ENCODE measurements at regions not wholly inside any gene's neighbourhood (a gene's known extent, or its start where the extent isn't known, plus 50 kb on each side); places are given as distances from the start of the nearest gene placed in this dataset.

DNA sequence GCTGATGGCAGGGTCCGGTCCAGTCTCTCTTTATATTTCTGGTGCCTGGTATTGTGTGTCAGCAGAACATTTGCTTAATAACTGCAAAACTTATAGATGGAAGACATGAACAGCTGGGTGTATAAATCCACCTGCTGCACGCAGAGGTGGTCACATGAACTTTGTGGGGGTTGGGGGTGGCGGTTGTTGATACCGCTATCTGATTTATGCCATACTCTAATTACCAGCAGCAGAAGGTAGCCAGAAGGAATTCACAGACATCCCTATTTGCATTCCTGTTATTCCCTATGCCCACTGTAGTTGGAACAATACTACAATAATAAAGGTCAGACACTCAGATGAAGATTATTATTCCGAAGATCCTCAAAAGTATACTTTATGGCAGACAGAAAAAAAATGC, 121.6 kb upstream of the PUDP start:
- Histone ChIP-seq H2AK5ac (ENCODE audit: low read length, severe bottlenecking) (no peak overlapping the region), H3K4me1 (ENCODE audit: control insufficient read depth, insufficient read depth, low read depth, low read length) (no peaks in the 10 kb centered on the region), H2BK12ac (ENCODE audit: low read length in 2 of 2) (no peak overlapping the region), H3K23ac (ENCODE audit: low read length in 2 of 2) (no peak overlapping the region), H2AFZ (ENCODE audit: low read depth, low read length) (no peak overlapping the region), H2BK5ac (ENCODE audit: low read depth, low read length, poor library complexity, severe bottlenecking) (no peak overlapping the region), H3K27me3 (ENCODE audit: control insufficient read depth in 1 of 2, insufficient read depth in 1 of 2, low read length in 2 of 2) (no peaks in the 10 kb centered on the region), H3K14ac (ENCODE audit: low read length in 2 of 2) (no peak overlapping the region), H3K36me3 (ENCODE audit: control insufficient read depth in 1 of 2, insufficient read depth in 2 of 2, low read depth in 1 of 2, low read length in 2 of 2) (no peaks in the 10 kb centered on the region), H2BK120ac (ENCODE audit: low read depth, low read length) (no peak overlapping the region), H3K4ac (ENCODE audit: low read depth in 1 of 2, low read length in 2 of 2) (no peak overlapping the region), H3K4me3 (ENCODE audit: insufficient read depth in 1 of 2, low read depth in 1 of 2, low read length in 2 of 2) (no peak overlapping the region), H3K9ac (ENCODE audit: low read length) (no peak overlapping the region), H3K18ac (ENCODE audit: low read depth in 1 of 2, low read length in 2 of 2) (no peak overlapping the region), H3K79me1 (replicated peaks; ENCODE audit: low read length, poor library complexity, severe bottlenecking) (no peaks in the 10 kb centered on the region), H3K9me3 (ENCODE audit: control insufficient read depth, low read length) (no peaks in the 10 kb centered on the region), H3K4me2 (ENCODE audit: low read length, poor library complexity, severe bottlenecking) (no peak overlapping the region), H2BK15ac (ENCODE audit: low read depth, poor library complexity, severe bottlenecking) (no peak overlapping the region), H4K8ac (ENCODE audit: low read length) (no peak overlapping the region), H4K91ac (ENCODE audit: low read length) (no peak overlapping the region), H3K27ac (ENCODE audit: low read length, poor library complexity, severe bottlenecking) (no peak overlapping the region)
- DNase-seq: no peak
- WGBS: 83% methylated on average over 2 of the region's 5 CpGs

DNA sequence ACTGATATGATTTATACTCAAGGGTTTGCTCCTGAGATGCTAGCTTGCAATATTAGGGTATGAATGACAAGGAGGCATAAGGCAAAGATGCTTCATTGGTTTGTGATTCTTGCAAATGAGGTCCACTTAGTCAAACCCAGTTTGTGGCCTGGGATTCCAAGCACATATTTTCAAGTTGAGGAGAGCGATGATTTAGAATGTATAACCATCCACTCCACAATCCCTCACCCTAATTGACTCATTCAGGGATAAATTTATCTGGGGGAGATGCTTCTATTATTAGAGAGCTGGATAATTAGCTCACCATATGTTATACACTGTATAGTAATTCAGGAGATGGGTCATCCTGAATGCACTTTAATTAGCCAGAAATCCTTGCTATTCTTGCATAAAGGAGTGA, 118.3 kb upstream of the PUDP start:
- no peak overlapping the region for H3K4me3 ChIP-seq (ENCODE audit: insufficient read depth in 1 of 2, low read depth in 1 of 2, low read length in 2 of 2)
- H3K4ac ChIP-seq (ENCODE audit: low read depth in 1 of 2, low read length in 2 of 2): no peak overlapping the region
- no peak overlapping the region for H2BK120ac ChIP-seq (ENCODE audit: low read depth, low read length)
- H2AFZ ChIP-seq (ENCODE audit: low read depth, low read length): no peak overlapping the region
- no peak overlapping the region for H3K14ac ChIP-seq (ENCODE audit: low read length in 2 of 2)
- no peak overlapping the region for H3K9ac ChIP-seq (ENCODE audit: low read length)
- WGBS: no CpG with 5 or more reads among the region's 1 CpG
- no peak overlapping the region for H4K8ac ChIP-seq (ENCODE audit: low read length)
- H2AK5ac ChIP-seq (ENCODE audit: low read length, severe bottlenecking): no peak overlapping the region
- no peaks in the 10 kb centered on the region for H3K27me3 ChIP-seq (ENCODE audit: control insufficient read depth in 1 of 2, insufficient read depth in 1 of 2, low read length in 2 of 2)
- H3K4me2 ChIP-seq (ENCODE audit: low read length, poor library complexity, severe bottlenecking): no peak overlapping the region
- H2BK5ac ChIP-seq (ENCODE audit: low read depth, low read length, poor library complexity, severe bottlenecking): no peak overlapping the region
- H3K9me3 ChIP-seq (ENCODE audit: control insufficient read depth, low read length): no peaks in the 10 kb centered on the region
- no peak overlapping the region for H3K27ac ChIP-seq (ENCODE audit: low read length, poor library complexity, severe bottlenecking)
- DNase-seq: no peak
- H3K4me1 ChIP-seq (ENCODE audit: control insufficient read depth, insufficient read depth, low read depth, low read length): no peaks in the 10 kb centered on the region
- H3K79me1 ChIP-seq (replicated peaks; ENCODE audit: low read length, poor library complexity, severe bottlenecking): no peaks in the 10 kb centered on the region
- no peak overlapping the region for H3K18ac ChIP-seq (ENCODE audit: low read depth in 1 of 2, low read length in 2 of 2)
- no peak overlapping the region for H2BK12ac ChIP-seq (ENCODE audit: low read length in 2 of 2)
- H4K91ac ChIP-seq (ENCODE audit: low read length): no peak overlapping the region
- no peak overlapping the region for H3K23ac ChIP-seq (ENCODE audit: low read length in 2 of 2)
- H2BK15ac ChIP-seq (ENCODE audit: low read depth, poor library complexity, severe bottlenecking): no peak overlapping the region
- H3K36me3 ChIP-seq (ENCODE audit: control insufficient read depth in 1 of 2, insufficient read depth in 2 of 2, low read depth in 1 of 2, low read length in 2 of 2): peaks cover 0 to 4% of the 10 kb centered on the region in 2 experiments

DNA sequence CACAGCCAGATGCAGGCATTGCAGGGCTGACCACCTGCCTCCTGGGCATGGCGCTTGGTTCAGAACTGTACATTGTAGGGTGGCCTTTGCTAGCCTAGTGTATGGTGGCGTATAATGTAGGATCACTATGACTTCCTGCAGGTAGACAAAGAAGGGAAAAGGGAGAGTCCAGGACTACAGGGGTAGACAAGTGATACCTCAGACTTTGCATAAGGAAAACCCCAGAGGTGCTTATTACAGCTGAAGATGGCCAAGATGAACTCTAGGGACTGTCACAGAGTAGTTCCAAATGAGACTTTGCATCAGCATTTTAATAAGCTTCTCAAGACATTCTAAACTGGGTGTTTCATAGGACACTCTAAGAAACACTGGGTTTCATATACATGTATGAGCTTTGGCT, 116.4 kb upstream of the PUDP start:
- no peak overlapping the region for H2AK5ac ChIP-seq (ENCODE audit: low read length, severe bottlenecking)
- H2BK12ac ChIP-seq (ENCODE audit: low read length in 2 of 2): no peak overlapping the region
- H3K14ac ChIP-seq (ENCODE audit: low read length in 2 of 2): no peak overlapping the region
- no peak overlapping the region for H2BK15ac ChIP-seq (ENCODE audit: low read depth, poor library complexity, severe bottlenecking)
- no peak overlapping the region for H2BK120ac ChIP-seq (ENCODE audit: low read depth, low read length)
- H3K18ac ChIP-seq (ENCODE audit: low read depth in 1 of 2, low read length in 2 of 2): no peak overlapping the region
- peaks cover 0 to 6% of the 10 kb centered on the region in 2 experiments for H3K36me3 ChIP-seq (ENCODE audit: control insufficient read depth in 1 of 2, insufficient read depth in 2 of 2, low read depth in 1 of 2, low read length in 2 of 2)
- H3K27me3 ChIP-seq (ENCODE audit: control insufficient read depth in 1 of 2, insufficient read depth in 1 of 2, low read length in 2 of 2): no peaks in the 10 kb centered on the region
- no peak overlapping the region for H2AFZ ChIP-seq (ENCODE audit: low read depth, low read length)
- H3K4me2 ChIP-seq (ENCODE audit: low read length, poor library complexity, severe bottlenecking): no peak overlapping the region
- no peak overlapping the region for H3K4me3 ChIP-seq (ENCODE audit: insufficient read depth in 1 of 2, low read depth in 1 of 2, low read length in 2 of 2)
- H3K4me1 ChIP-seq (ENCODE audit: control insufficient read depth, insufficient read depth, low read depth, low read length): no peaks in the 10 kb centered on the region
- H3K9me3 ChIP-seq (ENCODE audit: control insufficient read depth, low read length): no peaks in the 10 kb centered on the region
- H2BK5ac ChIP-seq (ENCODE audit: low read depth, low read length, poor library complexity, severe bottlenecking): no peak overlapping the region
- H3K79me1 ChIP-seq (replicated peaks; ENCODE audit: low read length, poor library complexity, severe bottlenecking): no peaks in the 10 kb centered on the region
- H3K23ac ChIP-seq (ENCODE audit: low read length in 2 of 2): no peak overlapping the region
- H3K4ac ChIP-seq (ENCODE audit: low read depth in 1 of 2, low read length in 2 of 2): no peak overlapping the region
- no peak overlapping the region for H4K91ac ChIP-seq (ENCODE audit: low read length)
- H4K8ac ChIP-seq (ENCODE audit: low read length): no peak overlapping the region
- no peak overlapping the region for H3K27ac ChIP-seq (ENCODE audit: low read length, poor library complexity, severe bottlenecking)
- WGBS: 95% methylated on average over 2 of the region's 2 CpGs
- no peak for DNase-seq
- no peak overlapping the region for H3K9ac ChIP-seq (ENCODE audit: low read length)

DNA sequence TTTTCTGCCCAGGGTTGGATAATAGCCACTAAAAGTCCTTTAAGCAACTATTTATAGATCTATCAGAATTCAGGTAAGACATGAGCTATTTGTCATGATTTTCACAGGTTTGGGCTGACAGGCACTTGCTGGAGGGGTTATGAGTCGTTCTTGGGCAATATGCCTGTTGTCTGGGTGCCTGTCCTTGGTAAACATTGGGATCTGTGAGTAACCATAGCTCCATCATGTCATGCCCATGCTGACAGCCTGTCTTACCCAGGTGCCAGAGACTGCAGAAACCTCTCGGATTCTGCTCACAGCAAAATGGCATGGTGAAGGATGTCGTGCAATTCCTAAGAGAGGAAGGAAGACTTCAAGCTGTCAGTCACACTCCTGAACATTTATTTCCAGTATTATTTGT, 116.0 kb upstream of the PUDP start:
- H2BK120ac ChIP-seq (ENCODE audit: low read depth, low read length): no peak overlapping the region
- H3K4me1 ChIP-seq (ENCODE audit: control insufficient read depth, insufficient read depth, low read depth, low read length): no peaks in the 10 kb centered on the region
- no peak overlapping the region for H2AK5ac ChIP-seq (ENCODE audit: low read length, severe bottlenecking)
- no peak overlapping the region for H2BK12ac ChIP-seq (ENCODE audit: low read length in 2 of 2)
- no peak overlapping the region for H3K9ac ChIP-seq (ENCODE audit: low read length)
- H3K23ac ChIP-seq (ENCODE audit: low read length in 2 of 2): no peak overlapping the region
- H3K4me3 ChIP-seq (ENCODE audit: insufficient read depth in 1 of 2, low read depth in 1 of 2, low read length in 2 of 2): no peak overlapping the region
- H3K9me3 ChIP-seq (ENCODE audit: control insufficient read depth, low read length): no peaks in the 10 kb centered on the region
- no peak overlapping the region for H3K4me2 ChIP-seq (ENCODE audit: low read length, poor library complexity, severe bottlenecking)
- no peak overlapping the region for H2BK15ac ChIP-seq (ENCODE audit: low read depth, poor library complexity, severe bottlenecking)
- H4K8ac ChIP-seq (ENCODE audit: low read length): no peak overlapping the region
- peaks cover 0 to 9% of the 10 kb centered on the region in 2 experiments for H3K36me3 ChIP-seq (ENCODE audit: control insufficient read depth in 1 of 2, insufficient read depth in 2 of 2, low read depth in 1 of 2, low read length in 2 of 2)
- no peak overlapping the region for H3K14ac ChIP-seq (ENCODE audit: low read length in 2 of 2)
- no peak overlapping the region for H3K18ac ChIP-seq (ENCODE audit: low read depth in 1 of 2, low read length in 2 of 2)
- H3K4ac ChIP-seq (ENCODE audit: low read depth in 1 of 2, low read length in 2 of 2): no peak overlapping the region
- H2BK5ac ChIP-seq (ENCODE audit: low read depth, low read length, poor library complexity, severe bottlenecking): no peak overlapping the region
- no peaks in the 10 kb centered on the region for H3K79me1 ChIP-seq (replicated peaks; ENCODE audit: low read length, poor library complexity, severe bottlenecking)
- H2AFZ ChIP-seq (ENCODE audit: low read depth, low read length): no peak overlapping the region
- H4K91ac ChIP-seq (ENCODE audit: low read length): no peak overlapping the region
- 64% methylated on average over 1 of the region's 3 CpGs for WGBS
- no peak overlapping the region for H3K27ac ChIP-seq (ENCODE audit: low read length, poor library complexity, severe bottlenecking)
- DNase-seq: no peak
- H3K27me3 ChIP-seq (ENCODE audit: control insufficient read depth in 1 of 2, insufficient read depth in 1 of 2, low read length in 2 of 2): no peaks in the 10 kb centered on the region

Data from mesenchymal stem cell (in vitro differentiated cells and primary cell).